D721Med (cell line): ENCODE measurements at regions not wholly inside any gene's neighbourhood (a gene's known extent, or its start where the extent isn't known, plus 50 kb on each side); places are given as distances from the start of the nearest gene placed in this dataset.

Experiments
- DNase-seq: peaks from one replicate; pipeline ENCODE4 v3.0.0; 2011; ENCODE audit warnings: low spot score; ENCODE audit not compliant: insufficient read length
- FAIRE-seq: peaks from 2 replicates; lab custom pipeline; 2011; peaks lifted over from hg19 to GRCh38; lab: Jason Lieb, UNC
- CTCF ChIP-seq: IDR thresholded peaks from 2 replicates; pipeline ENCODE4 v1.5.1; 2012; ENCODE audit warnings: mild to moderate bottlenecking, control low read depth; ENCODE audit not compliant: insufficient read depth; ENCODE audit errors: missing control alignments

- no peak for FAIRE-seq
- no peak for DNase-seq
- no peak for TF ChIP-seq CTCF
Observed at GRCh38 chr11:113531083-113531482, 55.9 kb upstream of the DRD2 start.

DNA sequence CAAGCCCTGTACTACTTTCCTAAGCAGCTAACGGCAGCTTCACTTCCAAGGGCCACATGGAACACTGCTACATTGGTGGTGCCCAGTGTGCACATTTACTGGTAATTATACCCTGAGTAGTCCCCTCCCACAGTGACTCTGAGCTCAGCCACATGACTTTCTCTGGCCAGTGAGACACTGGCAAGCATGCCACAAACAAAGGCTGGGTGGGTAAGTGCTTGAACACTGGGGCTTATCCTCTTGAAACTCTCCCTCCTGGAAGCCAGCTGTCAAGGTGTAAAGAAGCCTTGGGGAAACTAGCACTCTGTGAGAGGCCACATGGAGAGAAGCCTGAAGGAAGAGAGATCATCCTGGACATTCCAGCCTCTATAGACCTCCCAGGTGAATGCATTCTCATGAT lies 54.4 kb upstream of the DRD2 start:
- TF ChIP-seq CTCF = no peak
- FAIRE-seq = no peak
- no peak for DNase-seq

DNA sequence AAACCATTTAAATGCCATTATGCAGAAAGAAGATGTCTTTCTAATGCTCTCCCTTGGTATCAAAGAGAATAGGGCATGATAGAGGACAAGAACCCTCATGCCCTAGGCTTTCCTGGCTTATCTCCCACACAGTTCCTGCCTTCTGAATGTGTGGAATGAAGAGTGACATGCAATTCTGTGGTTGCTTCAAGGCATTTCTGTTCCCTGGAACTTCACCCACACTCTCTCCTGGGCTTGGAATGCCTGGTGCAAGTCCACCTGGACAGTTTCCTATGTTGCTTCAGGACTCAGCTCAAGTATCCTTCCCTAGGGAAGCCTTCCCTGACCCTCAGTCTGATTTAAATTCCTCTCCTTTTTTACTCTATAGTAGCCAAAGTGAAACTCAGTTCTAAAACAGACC lies 53.8 kb upstream of the DRD2 start:
- no peak for TF ChIP-seq CTCF
- FAIRE-seq (no peak), DNase-seq (no peak)

DNA sequence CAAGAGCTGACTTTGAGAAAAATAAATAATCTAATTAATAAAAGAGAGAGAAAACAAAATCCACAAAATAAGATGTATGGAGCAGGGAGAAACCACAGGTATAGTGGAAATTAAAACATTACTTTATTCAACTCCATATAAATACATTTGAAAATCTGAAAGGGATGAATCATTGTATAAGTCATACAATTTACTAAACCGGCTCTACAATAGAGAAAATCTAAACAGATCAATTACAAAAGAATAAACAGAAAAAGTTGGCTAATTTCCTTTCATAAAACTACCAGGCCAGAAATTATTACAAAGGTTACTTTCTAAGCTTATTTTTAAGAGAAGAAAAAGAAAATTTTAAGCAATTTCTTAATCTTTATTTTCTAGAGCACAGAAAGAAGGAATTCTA lies 51.3 kb upstream of the DRD2 start:
- no peak for DNase-seq
- FAIRE-seq = no peak
- TF ChIP-seq CTCF = no peak
